ENCODE measurements at regions not wholly inside any gene's neighbourhood (a gene's known extent, or its start where the extent isn't known, plus 50 kb on each side); places are given as distances from the start of the nearest gene placed in this dataset.

DNA sequence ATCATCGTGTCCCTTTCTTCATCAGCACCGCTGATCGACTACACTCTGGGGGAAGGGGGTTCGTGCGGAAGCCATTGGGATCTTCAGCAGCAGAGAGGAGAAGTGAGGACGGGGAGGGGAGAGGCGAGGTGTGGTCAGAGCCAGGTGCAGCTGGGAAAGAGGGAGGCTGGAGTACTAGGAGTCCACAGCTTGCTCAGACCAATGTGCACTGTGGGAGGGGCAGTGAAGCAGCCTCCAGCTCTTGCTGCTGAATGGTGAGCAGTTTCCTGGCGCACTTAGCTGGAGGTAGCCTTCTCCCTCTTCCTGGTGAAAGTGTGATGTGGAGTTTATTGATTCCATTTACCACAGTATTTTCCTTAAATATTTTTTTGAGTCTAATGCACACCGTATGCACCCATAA, 99.0 kb upstream of the NECTIN1 start:
- no peak for TF ChIP-seq EZH2 (IDR thresholded peaks at IDR 0.05; ENCODE audit: borderline replicate concordance)
- TF ChIP-seq EZH2phosphoT487 (IDR thresholded peaks at IDR 0.05; ENCODE audit: low read depth, severe bottlenecking, unreplicated experiment), result no peak
- TF ChIP-seq, protein P1, sequence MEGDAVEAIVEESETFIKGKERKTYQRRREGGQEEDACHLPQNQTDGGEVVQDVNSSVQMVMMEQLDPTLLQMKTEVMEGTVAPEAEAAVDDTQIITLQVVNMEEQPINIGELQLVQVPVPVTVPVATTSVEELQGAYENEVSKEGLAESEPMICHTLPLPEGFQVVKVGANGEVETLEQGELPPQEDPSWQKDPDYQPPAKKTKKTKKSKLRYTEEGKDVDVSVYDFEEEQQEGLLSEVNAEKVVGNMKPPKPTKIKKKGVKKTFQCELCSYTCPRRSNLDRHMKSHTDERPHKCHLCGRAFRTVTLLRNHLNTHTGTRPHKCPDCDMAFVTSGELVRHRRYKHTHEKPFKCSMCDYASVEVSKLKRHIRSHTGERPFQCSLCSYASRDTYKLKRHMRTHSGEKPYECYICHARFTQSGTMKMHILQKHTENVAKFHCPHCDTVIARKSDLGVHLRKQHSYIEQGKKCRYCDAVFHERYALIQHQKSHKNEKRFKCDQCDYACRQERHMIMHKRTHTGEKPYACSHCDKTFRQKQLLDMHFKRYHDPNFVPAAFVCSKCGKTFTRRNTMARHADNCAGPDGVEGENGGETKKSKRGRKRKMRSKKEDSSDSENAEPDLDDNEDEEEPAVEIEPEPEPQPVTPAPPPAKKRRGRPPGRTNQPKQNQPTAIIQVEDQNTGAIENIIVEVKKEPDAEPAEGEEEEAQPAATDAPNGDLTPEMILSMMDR (IDR thresholded peaks at IDR 0.05; ENCODE audit: poor library complexity), result no peak
- DNase-seq (ENCODE audit: low spot score), result no peak

DNA sequence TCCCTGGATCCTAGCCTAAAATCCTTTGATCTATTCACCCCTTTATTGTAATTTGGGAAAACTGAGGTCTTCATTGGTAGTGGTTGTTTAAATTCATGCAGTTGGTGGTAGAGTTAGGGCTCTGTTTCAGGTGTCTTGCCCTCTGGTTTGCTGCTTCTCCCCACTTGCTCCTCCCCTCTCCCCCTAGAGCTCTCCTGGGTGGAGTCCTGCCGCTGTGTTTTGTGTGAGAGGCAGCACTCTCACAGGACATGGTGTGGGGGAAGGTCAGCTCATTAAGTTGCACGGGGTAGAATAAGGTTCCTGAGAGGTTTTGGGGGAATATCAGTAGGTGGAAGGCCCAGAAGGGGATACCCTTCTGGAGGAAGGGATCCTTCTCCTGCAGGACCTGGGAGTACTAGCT, 98.1 kb upstream of the NECTIN1 start:
- WGBS (ENCODE audit: low lambda C conversion rate, missing lambda C conversion rate), result 32% methylated on average over 2 of the region's 2 CpGs
- DNase-seq (ENCODE audit: low spot score), result no peak

More for the DNA sequence above, 99.0 kb upstream of the NECTIN1 start:
- Histone ChIP-seq H3K4me3 (no peak overlapping the region), H4K20me1 (ENCODE audit: insufficient read depth, poor library complexity, severe bottlenecking) (no peaks in the 10 kb centered on the region), H2AFZ (no peak overlapping the region), H3K9me3 (ENCODE audit: low read depth) (no peaks in the 10 kb centered on the region), H3K27me3 (no peaks in the 10 kb centered on the region), H3K9me2 (replicated peaks; ENCODE audit: insufficient read depth) (no peaks in the 10 kb centered on the region), H3K36me3 (replicated peaks; ENCODE audit: insufficient read depth, low read depth) (no peaks in the 10 kb centered on the region), H3K4me2 (no peak overlapping the region), H3K27ac (no peak overlapping the region), H3K79me2 (no peaks in the 10 kb centered on the region), H3K4me1 (ENCODE audit: insufficient read depth) (no peaks in the 10 kb centered on the region)
- 87% methylated on average over 9 of the region's 9 CpGs for WGBS (ENCODE audit: low lambda C conversion rate, missing lambda C conversion rate)

DNA sequence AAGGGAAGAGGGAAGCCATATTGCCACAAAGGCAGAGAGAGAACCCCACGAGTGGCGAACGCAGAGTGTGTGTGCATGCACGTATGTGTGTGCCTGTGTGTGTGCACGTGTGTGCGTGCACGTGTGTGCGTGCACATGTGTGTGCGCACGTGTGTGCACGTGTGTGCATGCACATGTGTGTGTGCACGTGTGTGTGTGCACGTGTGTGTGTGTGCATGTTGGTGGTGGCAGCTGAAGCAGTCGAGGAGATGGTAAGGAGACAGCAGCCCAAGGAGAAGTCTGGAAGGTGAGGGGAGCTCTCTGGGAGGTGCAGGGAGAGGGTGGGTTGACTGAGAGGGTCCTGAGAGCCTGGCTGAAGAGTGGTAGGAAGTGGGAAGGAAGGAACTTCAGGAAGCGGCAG, 94.1 kb upstream of the NECTIN1 start:
- H3K9me2 ChIP-seq (replicated peaks; ENCODE audit: insufficient read depth), result no peaks in the 10 kb centered on the region
- H2AFZ ChIP-seq, result no peak overlapping the region
- no peaks in the 10 kb centered on the region for H4K20me1 ChIP-seq (ENCODE audit: insufficient read depth, poor library complexity, severe bottlenecking)
- H3K4me1 ChIP-seq (ENCODE audit: insufficient read depth), result no peaks in the 10 kb centered on the region
- H3K27ac ChIP-seq, result no peak overlapping the region
- 76% methylated on average over 14 of the region's 15 CpGs for WGBS (ENCODE audit: low lambda C conversion rate, missing lambda C conversion rate)
- no peak for DNase-seq (ENCODE audit: low spot score)
- no peak overlapping the region for H3K4me3 ChIP-seq
- H3K79me2 ChIP-seq, result no peaks in the 10 kb centered on the region
- no peaks in the 10 kb centered on the region for H3K27me3 ChIP-seq
- no peaks in the 10 kb centered on the region for H3K9me3 ChIP-seq (ENCODE audit: low read depth)
- no peak overlapping the region for H3K4me2 ChIP-seq
- TF ChIP-seq, protein P1 (IDR thresholded peaks at IDR 0.05; ENCODE audit: poor library complexity), result no peak
- TF ChIP-seq EZH2phosphoT487 (IDR thresholded peaks at IDR 0.05; ENCODE audit: low read depth, severe bottlenecking, unreplicated experiment) (no peak), EZH2 (IDR thresholded peaks at IDR 0.05; ENCODE audit: borderline replicate concordance) (no peak)
- no peaks in the 10 kb centered on the region for H3K36me3 ChIP-seq (replicated peaks; ENCODE audit: insufficient read depth, low read depth)

More for the DNA sequence above, 98.1 kb upstream of the NECTIN1 start:
- no peaks in the 10 kb centered on the region for H3K27me3 ChIP-seq
- no peaks in the 10 kb centered on the region for H3K36me3 ChIP-seq (replicated peaks; ENCODE audit: insufficient read depth, low read depth)
- no peaks in the 10 kb centered on the region for H3K9me3 ChIP-seq (ENCODE audit: low read depth)
- H3K27ac ChIP-seq, result no peak overlapping the region
- no peaks in the 10 kb centered on the region for H4K20me1 ChIP-seq (ENCODE audit: insufficient read depth, poor library complexity, severe bottlenecking)
- H3K9me2 ChIP-seq (replicated peaks; ENCODE audit: insufficient read depth), result no peaks in the 10 kb centered on the region
- no peaks in the 10 kb centered on the region for H3K4me1 ChIP-seq (ENCODE audit: insufficient read depth)
- no peak overlapping the region for H3K4me3 ChIP-seq
- H3K4me2 ChIP-seq, result no peak overlapping the region
- H2AFZ ChIP-seq, result no peak overlapping the region
- TF ChIP-seq, protein P1 (IDR thresholded peaks at IDR 0.05; ENCODE audit: poor library complexity), result no peak
- no peak for TF ChIP-seq EZH2phosphoT487 (IDR thresholded peaks at IDR 0.05; ENCODE audit: low read depth, severe bottlenecking, unreplicated experiment)
- TF ChIP-seq EZH2 (IDR thresholded peaks at IDR 0.05; ENCODE audit: borderline replicate concordance), result no peak
- no peaks in the 10 kb centered on the region for H3K79me2 ChIP-seq

DNA sequence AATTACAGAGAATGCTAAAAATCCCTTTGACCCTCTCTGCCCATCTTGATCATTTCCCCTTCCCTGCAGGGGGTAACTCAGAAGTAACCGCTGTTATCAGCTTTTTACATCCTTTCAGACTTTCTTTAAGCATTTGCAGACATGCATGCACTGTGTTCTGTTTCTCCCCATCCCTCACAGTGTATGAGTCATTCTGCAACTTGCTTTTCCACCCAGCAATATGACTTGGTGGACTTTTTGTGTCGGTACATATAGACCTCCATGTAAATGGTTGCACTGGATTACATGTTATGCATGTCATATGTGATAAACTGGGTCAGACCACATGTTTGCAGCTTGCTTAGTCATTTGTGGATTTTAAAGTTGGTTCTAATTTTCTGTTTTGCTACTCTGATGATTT, 87.7 kb upstream of the NECTIN1 start:
- no peak for DNase-seq (ENCODE audit: low spot score)
- Histone ChIP-seq H3K9me2 (replicated peaks; ENCODE audit: insufficient read depth) (no peaks in the 10 kb centered on the region), H3K9me3 (ENCODE audit: low read depth) (no peaks in the 10 kb centered on the region), H4K20me1 (ENCODE audit: insufficient read depth, poor library complexity, severe bottlenecking) (no peaks in the 10 kb centered on the region), H3K4me3 (no peak overlapping the region), H2AFZ (no peak overlapping the region), H3K27ac (no peak overlapping the region), H3K4me2 (no peak overlapping the region), H3K79me2 (no peaks in the 10 kb centered on the region), H3K36me3 (replicated peaks; ENCODE audit: insufficient read depth, low read depth) (no peaks in the 10 kb centered on the region), H3K4me1 (ENCODE audit: insufficient read depth) (no peaks in the 10 kb centered on the region), H3K27me3 (no peaks in the 10 kb centered on the region)
- WGBS (ENCODE audit: low lambda C conversion rate, missing lambda C conversion rate), result 37% methylated on average over 2 of the region's 2 CpGs
- TF ChIP-seq EZH2phosphoT487 (IDR thresholded peaks at IDR 0.05; ENCODE audit: low read depth, severe bottlenecking, unreplicated experiment) (no peak), EZH2 (IDR thresholded peaks at IDR 0.05; ENCODE audit: borderline replicate concordance) (no peak)
- TF ChIP-seq, protein P1 (IDR thresholded peaks at IDR 0.05; ENCODE audit: poor library complexity), result no peak

All from hepatocyte (in vitro differentiated cells).